NCI-H446 treated with DMSO at 0.1 percent for 48 hours (cell line): ENCODE measurements at regions not wholly inside any gene's neighbourhood (a gene's known extent, or its start where the extent isn't known, plus 50 kb on each side); places are given as distances from the start of the nearest gene placed in this dataset.
A peak's percentile ranks its signal among the peaks of the same experiment; 100 is the strongest.

Experiments
- DNase-seq: peaks from one replicate; lab custom pipeline; 2025; lab: John Stamatoyannopoulos, UW

DNA sequence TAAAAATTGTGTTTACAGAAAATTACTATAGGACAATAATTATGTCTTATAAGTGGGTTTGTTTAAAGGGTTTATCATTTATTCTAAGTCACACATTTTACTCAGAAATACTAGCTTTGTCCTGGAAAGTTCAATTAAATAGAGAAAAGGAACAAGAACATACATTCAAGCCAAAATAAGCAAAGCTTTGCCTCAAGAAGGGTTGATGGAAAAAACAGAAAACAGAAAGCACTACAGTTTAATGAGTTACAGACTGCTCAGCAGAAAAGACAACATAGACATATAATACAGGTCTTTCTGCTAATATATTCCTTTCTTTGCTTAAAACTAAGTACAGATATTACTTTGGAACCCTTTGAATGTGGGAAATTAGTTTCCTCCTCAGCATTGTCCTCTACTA lies 703.0 kb upstream of the LRFN5 start:
- DNase-seq: no peak

DNA sequence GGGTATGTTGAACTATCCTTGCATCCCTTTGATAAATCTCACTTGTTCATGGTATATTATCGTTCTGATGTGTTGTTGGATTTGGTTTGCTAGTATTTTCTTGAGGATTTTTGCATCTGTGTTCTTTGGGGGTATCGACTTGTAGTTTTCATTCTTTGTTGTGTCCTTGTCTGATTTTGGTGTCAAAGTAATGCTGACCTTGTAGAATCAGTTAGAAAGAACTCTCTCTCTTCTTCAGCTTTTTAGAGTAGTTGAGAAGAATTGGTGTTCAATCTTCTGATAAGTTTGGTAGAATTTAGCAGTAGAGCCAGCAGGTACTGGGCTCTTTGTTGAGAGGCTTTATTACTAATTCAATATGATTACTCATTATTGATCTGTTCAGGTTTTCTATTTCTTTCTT lies 707.2 kb upstream of the LRFN5 start:
- no peak for DNase-seq

DNA sequence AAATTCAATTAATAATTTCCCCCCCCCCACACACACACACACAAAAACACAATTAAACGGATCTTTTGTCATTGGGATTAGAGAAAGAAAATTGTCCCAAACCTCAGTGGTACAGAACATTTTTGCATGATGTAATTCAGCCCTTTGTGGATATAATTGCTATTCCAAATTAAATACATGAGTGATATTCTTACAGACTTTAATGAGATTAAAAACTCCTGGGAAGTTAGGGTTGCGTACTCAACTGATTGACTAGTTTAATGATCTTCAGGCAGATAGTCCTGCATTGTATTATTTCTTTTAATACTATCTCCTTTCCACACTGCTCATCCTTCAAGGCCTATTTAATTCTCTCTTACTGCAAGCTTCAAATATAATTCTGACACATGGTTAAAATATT lies 711.8 kb upstream of the LRFN5 start:
- DNase-seq: no peak

DNA sequence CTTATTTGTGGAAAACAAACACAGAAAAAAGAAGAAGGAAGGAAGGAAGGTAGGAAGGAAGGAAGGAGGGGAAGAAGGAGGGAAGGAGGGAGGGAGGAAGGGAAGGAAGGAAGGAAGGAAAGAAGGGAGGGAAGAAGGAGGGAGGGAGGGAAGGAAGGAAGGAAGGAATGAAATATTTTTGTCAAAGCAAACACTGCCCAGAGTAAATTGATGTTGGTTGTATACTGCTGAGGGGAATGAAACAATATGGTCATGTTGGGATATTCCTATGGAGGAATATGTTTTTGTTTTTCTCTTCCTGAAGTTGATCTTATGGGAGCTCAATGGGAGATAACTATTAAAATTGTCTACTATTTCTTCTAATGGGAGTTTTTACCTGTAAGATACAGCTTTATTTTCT lies 717.5 kb upstream of the LRFN5 start:
- no peak for DNase-seq

DNA sequence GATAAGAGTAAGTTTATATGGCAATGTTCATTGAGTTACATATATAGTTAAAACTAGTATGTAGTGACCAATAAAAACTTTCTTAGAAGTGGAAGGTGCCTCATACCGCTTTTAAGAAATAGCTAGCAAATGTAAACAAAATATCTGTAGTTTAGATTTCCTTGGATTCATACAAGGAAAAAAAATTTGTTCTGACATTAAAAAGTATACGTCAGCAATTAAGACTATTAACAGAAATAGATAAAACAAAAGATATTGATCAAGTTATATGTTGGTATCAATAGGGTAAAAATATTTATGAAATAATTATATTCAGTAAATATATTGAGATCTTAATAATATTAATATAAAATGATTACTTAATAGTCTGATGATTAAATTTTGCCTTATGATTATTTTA lies 718.8 kb upstream of the LRFN5 start:
- no peak for DNase-seq

DNA sequence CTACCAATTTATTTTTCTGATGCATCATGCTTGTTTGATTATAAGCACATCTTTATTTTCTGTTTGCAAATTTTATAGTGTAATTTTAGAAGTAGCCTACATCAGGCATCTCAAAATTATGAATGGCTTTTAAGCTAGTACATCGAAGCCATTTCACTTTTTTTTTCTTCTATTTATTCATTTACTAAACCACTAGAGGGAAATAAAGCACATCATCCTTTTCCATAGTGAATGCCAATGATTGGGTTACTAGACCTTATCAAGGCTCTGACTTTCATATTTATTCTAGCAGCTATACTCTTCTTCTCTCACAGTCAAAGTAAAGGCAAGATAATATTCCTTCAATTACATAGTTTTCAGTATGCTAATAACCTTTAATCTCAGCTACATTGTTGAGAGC lies 736.4 kb upstream of the LRFN5 start:
- peak; percentile 37 for DNase-seq

DNA sequence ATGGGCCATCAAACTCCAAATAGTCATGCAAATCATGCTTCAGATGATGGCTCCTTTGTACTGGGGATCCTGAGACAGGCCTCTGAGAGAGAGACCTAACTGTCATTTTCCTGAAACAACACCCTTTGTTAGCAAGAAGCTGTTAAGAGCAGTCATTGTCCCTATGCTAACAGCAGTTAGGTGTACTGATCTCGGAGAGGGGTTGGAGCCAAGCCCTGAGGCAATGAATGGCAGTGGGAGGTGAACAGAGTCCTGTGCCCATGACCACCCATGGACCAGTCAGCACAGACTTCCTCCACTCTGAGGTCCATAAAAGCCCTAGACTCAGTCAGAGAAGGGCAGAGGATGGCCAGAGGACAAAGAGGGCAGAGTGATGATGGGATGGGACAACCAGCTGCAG lies 747.6 kb upstream of the LRFN5 start:
- DNase-seq: no peak

DNA sequence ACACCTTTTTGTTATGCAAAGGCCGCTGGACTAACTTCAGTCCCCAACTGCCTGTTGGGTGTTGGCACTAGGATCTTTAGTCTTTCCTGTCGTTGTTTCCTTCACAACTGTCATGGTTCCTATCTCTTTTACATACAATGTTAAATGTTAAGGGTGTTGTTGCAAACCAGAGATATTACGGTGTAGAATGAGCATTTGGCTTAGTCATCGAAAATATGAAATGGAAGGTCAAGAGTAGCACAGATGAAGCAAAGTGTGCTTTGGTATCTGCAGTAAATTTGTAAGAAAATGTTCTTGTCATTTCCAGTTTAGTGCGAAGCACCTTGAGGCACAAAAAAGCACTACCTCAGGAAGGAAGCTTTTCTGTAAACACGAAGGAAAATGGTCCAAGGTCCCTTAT lies 751.3 kb upstream of the LRFN5 start:
- DNase-seq: no peak

DNA sequence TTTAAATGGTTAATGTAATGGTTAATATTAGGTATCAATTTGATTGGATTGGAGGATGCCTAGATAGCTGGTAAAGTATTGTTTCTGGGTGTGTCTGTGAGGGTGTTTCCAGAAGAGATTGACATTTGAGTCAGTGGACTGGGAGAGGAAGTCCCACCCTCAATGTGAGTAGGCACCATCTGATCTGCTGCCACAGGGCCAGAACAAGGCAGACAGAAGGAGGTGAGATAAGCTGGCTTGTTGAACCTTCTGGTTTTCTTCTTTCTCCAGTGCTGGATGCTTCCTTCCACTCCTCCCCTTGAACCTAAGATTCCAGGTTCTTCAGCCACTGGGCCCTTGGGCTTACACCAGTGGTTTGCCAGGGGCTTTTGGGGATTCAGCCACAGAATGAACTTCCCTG lies 756.5 kb upstream of the LRFN5 start:
- no peak for DNase-seq

DNA sequence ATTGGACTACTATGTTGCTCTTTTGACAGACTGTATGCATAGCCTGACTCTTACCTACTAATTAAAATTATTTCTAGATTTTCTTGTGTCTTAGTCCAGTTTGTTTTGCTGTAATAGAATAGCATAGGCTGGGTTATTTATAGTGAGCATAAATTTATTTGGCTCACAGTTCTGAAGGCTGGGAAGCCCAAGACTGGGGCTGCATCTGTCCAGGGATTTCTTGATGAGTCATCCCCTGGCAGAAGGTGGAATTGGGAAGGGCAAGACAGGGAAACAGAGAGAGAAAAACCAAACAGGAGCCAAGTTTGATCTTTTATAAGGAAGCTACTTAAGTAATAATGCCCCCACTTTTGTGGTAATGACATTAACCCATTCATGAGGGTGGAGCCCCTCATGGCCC lies 759.2 kb upstream of the LRFN5 start:
- peak; percentile 97 for DNase-seq

DNA sequence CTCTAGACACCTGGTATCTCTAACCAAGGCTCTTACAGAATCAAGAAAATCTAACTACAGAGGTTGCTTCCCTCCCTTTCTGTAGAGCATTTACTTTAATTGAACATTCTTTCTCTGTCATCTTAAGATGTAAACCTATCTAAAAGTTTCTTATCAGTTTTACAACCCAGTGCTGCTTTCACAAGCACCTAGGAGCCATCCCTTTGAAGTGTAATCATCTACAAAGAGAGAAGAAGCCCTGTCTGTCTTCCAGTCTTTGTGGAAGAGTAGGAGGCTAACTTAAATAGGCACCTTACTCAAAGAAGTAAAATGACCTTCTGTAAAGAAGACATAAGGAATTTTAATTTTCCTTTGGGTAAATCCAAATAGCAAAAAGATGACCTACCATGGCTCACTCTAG lies 763.9 kb upstream of the LRFN5 start:
- no peak for DNase-seq

DNA sequence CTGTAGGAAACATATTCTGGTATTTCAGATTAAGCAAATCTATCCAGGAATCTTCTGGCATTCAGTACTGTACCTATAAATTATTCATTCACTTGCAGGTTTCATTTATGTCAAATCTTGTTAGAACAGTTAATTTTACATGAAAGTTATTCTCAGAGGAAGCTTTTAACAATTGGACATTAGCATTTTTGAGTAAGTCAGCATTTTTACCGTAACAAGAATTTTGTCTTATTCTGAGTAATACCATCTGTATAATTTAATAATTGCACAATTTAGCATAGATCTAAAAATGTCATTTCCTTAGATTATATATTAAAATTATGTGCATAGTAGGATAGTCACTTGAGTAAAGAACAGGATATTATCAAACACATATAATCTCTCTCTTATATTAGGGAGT lies 764.8 kb upstream of the LRFN5 start:
- no peak for DNase-seq

DNA sequence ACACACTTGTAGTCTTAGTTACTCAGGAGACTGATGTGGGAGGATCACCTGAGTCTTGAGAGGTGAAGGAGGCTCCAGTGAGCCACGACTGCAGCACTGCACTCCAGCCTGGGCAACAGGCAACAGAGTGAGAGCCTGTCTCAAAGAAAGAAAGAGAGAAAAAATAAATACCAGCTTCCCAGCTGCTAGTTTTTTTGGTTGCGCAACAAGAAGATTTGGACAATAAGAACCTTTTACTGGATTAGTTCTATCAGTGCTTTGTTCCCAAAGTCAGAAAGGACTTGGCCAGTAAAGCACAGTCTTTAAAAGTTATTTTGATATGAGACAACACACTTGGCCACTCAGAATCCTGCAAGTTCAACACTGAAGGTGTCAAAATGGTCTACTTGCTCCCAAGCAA lies 768.1 kb upstream of the LRFN5 start:
- DNase-seq: no peak

DNA sequence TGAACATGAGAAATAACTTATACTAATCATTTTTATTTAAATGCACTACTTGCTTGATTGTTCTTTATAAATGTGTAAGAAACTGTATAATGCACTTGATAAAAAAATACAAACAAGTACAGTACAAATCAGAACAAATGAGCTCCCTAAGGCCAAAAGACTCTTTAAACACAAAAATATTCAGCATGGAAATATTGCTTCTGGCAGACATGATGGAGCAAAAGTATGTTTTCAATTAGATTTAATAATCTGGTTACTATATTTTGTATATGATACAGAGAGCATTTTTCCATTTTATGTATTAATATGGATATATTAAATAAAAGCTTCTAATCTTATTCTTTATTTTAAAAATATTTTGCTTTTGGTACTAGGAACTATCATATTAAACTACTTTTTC lies 800.2 kb upstream of the LRFN5 start:
- DNase-seq: no peak

DNA sequence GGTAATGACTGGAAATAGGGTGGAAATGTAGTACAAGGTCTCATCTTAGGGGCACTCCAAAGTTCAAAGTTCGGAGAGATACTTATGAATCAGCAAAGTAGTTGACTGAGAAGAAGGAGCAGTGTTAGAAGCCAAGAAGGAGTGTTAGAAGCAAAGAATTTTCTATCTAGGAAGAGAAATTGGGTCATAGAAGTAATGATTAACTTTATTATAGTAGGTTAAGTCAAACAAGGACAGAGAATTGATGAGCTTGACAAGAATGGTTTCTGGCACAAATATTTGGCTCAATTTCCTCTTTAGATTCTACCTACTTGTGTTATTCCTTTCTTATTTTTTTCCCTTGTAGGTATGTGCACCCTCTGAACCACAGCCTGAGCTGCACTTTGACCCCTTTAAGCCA lies 810.5 kb upstream of the LRFN5 start:
- DNase-seq: no peak

DNA sequence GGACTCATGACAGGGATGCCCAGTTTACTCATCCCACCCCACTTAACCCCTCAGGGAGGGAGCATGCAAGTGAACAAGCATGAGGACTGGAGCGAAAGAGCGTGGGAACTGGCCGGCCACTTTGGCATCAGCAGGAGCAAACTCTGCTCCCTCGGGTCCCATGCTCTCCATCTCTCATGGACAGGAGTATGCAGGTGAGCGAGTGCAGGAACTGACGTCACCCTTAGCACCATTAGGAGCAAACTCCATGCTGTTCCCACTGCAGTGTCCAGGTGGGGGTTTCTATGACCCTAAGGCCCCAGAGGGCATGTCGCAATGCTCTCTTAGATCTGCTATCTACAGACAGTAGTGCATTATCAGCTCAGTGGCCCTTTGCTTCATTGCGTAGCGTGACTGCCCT lies 821.8 kb upstream of the LRFN5 start:
- DNase-seq: no peak

DNA sequence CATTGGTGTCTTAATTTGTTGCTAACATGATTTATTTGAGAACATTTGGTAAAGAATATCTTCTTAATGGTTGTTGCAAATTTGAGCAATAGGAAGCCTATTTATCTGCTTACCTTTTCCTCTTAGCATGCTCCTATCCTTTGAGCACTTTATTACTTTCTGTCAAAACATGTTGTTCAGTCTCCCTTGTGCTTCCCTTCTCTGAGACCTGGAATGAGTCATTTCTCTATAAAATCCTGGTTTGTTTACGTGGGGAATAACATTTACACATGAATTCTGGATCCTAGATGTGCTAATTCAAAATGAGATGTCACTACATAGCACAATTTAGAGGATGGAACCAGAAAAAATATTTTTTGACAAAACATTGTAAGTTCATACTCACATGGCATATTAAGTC lies 844.0 kb upstream of the LRFN5 start:
- DNase-seq: no peak

DNA sequence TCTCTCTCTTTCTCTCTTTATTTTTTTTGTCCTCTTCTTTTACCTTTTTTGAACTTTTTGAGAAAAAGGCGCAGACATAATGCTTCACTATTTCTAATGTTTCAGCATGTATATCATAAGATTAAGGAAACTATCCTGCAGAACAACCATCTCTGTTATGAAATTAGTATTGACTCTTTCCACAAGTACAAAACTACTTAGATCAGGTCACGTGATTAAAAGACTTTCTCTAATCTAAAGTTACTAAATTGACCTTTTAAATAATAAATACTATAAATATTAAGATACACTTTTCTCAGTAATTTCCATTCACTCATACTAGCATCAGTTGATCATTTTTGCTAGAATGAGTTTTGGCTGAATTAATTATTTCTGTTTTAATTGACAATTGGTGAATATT lies 844.5 kb upstream of the LRFN5 start:
- DNase-seq: no peak

DNA sequence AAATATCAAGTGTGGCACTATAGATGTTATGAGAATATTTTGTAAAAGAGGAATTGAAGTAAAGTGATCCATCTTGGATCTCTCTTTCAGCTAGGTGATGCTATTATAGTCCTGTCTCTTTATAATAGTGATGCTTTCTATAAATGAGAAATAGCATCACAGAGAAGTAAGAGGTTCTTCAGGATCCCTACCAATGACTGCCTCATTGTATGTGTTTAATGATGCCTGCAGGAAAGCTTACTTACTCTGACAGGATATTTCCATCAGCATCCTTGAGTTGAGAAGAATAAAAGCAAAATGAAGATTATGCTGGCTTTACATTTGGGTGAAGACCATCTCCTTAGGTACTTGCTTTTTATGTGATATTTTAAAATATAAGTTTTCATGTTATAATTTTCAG lies 846.0 kb upstream of the LRFN5 start:
- no peak for DNase-seq

DNA sequence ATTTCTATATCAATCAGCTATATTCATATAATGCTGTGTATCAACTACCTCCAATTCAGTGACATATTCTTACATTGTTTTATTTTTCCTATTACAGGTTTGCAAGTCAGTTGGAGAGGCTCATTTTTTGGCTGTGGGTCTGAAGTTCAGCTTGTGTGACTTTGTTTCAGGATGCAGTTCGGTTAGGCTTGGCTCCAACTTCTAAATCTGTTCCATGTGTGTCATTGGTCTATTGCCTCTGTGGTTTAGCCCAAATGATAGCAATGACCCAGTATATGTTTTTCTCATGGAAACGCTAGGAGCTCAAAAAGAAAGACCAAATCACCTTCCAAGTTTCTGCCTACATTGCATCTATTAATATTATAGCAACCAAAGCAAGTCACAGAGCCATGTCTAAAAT lies 848.6 kb upstream of the LRFN5 start:
- DNase-seq: no peak

DNA sequence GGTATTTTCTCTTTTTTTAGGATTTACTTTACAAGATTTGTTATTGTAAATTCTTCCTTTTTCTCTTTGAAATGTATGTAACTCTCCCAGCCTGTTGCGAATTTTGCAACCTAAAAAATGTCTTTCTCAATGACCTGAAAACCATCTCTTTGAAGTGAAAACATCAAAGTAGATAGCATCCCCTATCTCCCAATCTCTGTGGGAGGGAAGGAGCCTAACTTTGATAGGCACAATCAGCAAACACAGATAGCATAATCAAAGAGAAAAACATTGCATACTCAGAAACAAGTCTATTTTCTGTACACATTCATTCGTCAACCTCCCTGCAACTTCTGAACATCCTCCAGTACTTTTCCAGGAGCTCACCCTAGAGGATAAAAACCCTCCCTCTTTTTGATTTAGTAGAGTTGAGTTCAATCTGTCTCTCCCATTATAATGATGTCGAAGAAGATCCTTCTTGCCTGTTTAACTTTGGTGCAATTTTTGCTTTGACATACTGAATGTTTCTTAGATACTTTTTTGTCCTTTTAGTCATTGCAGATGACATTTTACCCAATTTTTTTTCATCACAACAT lies 849.2 kb upstream of the LRFN5 start:
- no peak for DNase-seq

DNA sequence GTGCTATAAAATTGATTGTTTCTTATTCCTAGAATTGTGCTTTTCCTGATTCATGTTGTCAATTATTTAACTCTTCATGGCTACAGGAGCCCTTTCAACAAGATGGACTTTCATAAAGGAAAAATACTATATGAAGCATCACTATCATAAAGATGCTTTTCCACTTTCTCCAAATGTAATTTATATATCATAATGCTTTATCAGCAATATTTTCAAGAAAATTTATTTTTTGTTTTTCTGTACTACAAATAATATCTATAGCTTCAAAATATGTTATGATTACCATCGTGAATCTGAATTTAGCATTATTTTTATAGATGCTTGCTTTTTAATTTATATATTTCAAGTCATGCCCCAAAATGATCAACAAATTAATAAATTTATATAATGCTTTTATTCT lies 873.5 kb upstream of the LRFN5 start:
- no peak for DNase-seq

DNA sequence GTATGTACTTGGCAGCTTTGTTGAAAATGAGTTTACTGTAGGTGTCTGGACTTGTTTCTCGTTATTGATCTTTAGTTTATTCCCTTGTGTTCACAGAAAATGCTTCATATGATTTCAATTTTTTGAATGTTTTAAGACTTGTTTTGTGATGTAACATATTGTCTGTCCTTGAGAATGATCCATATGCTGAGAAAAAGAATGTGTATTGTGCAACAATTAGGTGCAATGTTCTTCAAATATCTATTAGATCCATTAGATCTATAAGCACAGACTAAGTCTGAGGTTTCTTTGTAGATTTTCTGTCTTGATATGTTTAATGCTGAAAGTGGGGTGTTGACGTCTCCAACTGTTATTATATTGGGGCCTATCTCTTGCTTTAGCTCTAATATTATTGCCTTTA lies 879.6 kb upstream of the LRFN5 start:
- no peak for DNase-seq

DNA sequence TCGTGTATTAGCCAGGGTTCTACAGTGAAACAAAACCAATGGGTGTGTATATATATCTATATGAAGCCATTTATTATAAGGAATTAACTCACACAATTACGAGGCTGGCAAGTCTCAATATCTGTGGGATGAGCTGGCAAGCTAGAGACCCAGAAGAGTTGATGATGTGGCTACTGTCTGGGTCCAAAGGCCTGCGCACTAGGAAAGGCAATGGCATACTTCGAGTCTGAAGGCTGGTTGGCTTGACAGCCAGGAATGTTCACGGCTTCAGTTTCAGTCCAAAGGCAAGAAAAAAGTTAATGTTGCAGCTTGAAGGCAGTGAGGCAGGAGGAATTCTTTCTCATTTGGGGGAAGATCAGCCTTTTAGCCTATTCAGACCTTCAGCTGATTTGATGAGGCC lies 893.3 kb upstream of the LRFN5 start:
- no peak for DNase-seq

DNA sequence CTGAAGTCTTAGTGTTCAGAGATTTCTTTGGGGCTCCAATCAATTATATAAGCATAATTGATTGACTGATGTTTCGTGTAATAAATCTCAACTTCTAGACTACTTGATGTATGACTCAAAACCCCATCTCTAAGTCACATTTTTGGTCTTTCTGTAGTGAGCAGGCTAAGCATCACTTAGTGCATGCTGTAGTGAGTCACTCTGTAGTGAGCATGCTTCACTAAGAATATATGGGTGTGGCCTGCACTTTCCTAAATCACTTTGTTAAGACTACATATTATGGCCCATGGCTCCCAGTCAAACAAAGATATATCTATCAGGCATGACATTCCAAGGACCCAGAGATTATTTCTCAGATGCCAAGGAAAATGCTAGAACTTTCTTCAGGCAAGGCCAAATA lies 909.4 kb upstream of the LRFN5 start:
- no peak for DNase-seq
